ENCODE measurements at regions not wholly inside any gene's neighbourhood (a gene's known extent, or its start where the extent isn't known, plus 50 kb on each side); places are given as distances from the start of the nearest gene placed in this dataset.

DNA sequence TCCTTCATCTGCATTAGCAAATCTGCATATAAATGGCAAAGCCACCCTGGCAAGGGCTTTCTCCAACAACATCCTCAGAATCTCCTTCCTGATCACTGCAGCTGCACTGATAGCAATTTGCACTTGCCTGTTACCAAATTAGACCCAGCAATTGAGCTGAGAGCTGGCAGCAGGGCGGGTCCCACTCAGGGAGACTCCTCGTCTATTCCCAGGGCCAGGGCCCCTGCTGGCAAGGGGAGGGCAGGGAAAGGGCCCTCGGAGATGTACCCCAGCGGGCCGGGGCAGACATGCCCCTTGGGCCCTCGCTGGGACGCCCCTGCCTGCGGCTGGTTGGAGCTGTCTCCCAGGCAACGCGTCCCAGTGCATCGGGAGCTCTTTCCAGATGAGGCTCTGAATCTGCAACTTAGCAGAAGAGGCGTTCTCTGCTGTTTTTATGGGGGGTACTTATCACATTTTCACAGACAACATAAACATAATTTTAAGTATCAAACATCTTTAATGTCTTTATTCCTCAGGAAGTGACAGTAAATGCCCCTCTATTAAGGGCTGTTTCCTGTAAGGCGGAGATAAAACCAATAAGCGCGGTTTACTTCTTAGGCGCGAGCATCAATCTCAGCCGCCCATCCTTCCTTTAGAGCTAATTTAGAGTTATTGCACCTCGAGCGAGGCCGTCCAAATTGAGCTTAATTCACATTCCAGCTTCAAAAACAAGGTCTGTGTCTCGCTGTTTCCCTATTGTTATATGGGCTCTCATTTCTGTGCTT is 249.0 kb upstream of the PPP2R2D start:
- Histone ChIP-seq H3K27me3 (ENCODE audit: low read length) (peaks cover 22% of the 10 kb centered on the region), H3F3A (ENCODE audit: low read length, unreplicated experiment) (no peaks in the 10 kb centered on the region), H3K79me2 (ENCODE audit: low read length) (no peaks in the 10 kb centered on the region), H3K27ac (ENCODE audit: low read length) (no peak overlapping the region), H3K4me1 (ENCODE audit: insufficient read depth, low read length) (no peaks in the 10 kb centered on the region), H4K20me1 (ENCODE audit: low read length) (no peaks in the 10 kb centered on the region), H2AFZ (ENCODE audit: low read length) (no peak overlapping the region), H3K4me3 (ENCODE audit: low read length) (no peak overlapping the region), H3K9me2 (replicated peaks; ENCODE audit: low read length) (no peaks in the 10 kb centered on the region), H3K36me3 (ENCODE audit: low read depth, low read length) (no peaks in the 10 kb centered on the region), H3K9ac (ENCODE audit: low read length) (no peak overlapping the region), H3K4me2 (ENCODE audit: low read length) (no peak overlapping the region), H3K9me3 (ENCODE audit: low read length) (no peaks in the 10 kb centered on the region)
- ChIA-PET CTCF (no interaction called here), POLR2A (ENCODE audit: unreplicated experiment) (no interaction called here)
- DNase-seq (no peak), ATAC-seq (no peak)
- intact Hi-C loops (cut with micrococcal nuclease) = no loop called here
- TF ChIP-seq EZH2 (IDR thresholded peaks at IDR 0.05; ENCODE audit: low read length, unreplicated experiment) = no peak
- TF ChIP-seq EZH2phosphoT487 (IDR thresholded peaks at IDR 0.05; ENCODE audit: borderline replicate concordance, low read length) = no peak
- TF ChIP-seq, protein P1, sequence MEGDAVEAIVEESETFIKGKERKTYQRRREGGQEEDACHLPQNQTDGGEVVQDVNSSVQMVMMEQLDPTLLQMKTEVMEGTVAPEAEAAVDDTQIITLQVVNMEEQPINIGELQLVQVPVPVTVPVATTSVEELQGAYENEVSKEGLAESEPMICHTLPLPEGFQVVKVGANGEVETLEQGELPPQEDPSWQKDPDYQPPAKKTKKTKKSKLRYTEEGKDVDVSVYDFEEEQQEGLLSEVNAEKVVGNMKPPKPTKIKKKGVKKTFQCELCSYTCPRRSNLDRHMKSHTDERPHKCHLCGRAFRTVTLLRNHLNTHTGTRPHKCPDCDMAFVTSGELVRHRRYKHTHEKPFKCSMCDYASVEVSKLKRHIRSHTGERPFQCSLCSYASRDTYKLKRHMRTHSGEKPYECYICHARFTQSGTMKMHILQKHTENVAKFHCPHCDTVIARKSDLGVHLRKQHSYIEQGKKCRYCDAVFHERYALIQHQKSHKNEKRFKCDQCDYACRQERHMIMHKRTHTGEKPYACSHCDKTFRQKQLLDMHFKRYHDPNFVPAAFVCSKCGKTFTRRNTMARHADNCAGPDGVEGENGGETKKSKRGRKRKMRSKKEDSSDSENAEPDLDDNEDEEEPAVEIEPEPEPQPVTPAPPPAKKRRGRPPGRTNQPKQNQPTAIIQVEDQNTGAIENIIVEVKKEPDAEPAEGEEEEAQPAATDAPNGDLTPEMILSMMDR (conservative IDR thresholded peaks at IDR 0.05; ENCODE audit: low read depth, low read length) = no peak
- BruUV-seq (replicated peaks) = no TSS peak

DNA sequence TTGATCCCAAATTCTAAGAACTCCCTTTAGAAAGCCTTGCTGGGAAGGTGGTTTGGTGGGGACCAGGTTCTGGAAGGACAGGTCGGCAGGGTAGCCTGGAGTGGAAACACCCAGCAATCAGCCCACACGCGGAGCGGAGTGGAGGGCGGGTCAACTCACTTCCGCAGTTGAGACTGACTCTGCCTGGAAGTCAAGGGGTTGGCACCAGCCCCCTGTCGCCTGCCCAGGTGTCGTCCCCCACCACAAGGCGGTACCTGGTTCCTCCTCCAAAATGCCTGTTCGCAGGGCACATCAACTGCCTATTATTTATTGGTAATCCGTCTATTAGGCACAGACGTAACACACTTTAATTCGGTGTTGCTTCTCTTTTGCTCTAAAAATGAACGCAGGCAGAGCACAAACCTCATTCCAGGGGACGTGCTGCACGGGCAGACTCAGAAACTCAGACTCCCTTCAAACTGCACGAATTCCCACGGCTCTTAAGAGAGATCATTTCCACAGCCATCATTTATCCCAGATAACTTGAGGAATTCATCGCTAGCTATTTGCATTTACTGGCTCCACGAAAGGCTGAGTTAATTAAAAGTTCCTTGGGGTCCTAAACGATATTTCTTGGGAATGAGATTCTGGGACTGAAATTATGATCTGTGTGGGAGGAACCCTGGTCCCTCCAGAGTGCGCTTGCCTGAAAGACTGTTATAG is 248.2 kb upstream of the PPP2R2D start:
- Histone ChIP-seq H3K36me3 (ENCODE audit: low read depth, low read length) (no peaks in the 10 kb centered on the region), H3K9ac (ENCODE audit: low read length) (no peak overlapping the region), H3K27ac (ENCODE audit: low read length) (no peak overlapping the region), H3K79me2 (ENCODE audit: low read length) (no peaks in the 10 kb centered on the region), H3K27me3 (ENCODE audit: low read length) (peaks cover 17% of the 10 kb centered on the region), H3K4me3 (ENCODE audit: low read length) (no peak overlapping the region), H2AFZ (ENCODE audit: low read length) (no peak overlapping the region), H4K20me1 (ENCODE audit: low read length) (no peaks in the 10 kb centered on the region), H3K9me3 (ENCODE audit: low read length) (no peaks in the 10 kb centered on the region), H3K4me2 (ENCODE audit: low read length) (no peak overlapping the region), H3K4me1 (ENCODE audit: insufficient read depth, low read length) (no peaks in the 10 kb centered on the region), H3K9me2 (replicated peaks; ENCODE audit: low read length) (no peaks in the 10 kb centered on the region), H3F3A (ENCODE audit: low read length, unreplicated experiment) (no peaks in the 10 kb centered on the region)
- intact Hi-C loops (cut with micrococcal nuclease) = no loop called here
- POLR2A ChIA-PET (ENCODE audit: unreplicated experiment) = no interaction called here
- no peak for ATAC-seq
- no TSS peak for BruUV-seq (replicated peaks)
- TF ChIP-seq EZH2 (IDR thresholded peaks at IDR 0.05; ENCODE audit: low read length, unreplicated experiment) (no peak), EZH2phosphoT487 (IDR thresholded peaks at IDR 0.05; ENCODE audit: borderline replicate concordance, low read length) (no peak)
- TF ChIP-seq, protein P1 (conservative IDR thresholded peaks at IDR 0.05; ENCODE audit: low read depth, low read length) = no peak
- DNase-seq = no peak
- CTCF ChIA-PET = no interaction called here

DNA sequence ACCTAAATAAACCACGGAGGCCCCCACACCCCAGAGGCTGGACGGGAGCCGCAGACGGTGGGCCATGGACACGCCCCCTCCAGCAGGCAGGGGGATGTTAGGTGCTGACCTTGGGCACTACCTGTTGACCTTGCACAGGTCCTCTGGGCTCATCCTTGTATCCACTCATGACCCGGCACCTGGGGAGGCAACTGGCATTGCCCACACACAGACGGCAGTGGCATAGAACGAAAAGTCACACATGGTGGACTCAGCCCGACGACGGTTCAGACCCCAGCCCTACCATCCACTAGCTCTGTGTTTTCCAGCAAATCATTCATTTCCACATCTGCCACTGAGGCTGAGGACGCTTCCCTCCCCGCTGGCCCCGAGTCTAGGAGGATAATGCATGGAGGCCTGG is 247.7 kb upstream of the PPP2R2D start:
- intact Hi-C loops (cut with micrococcal nuclease) = no loop called here

More for the DNA sequence above, 247.7 kb upstream of the PPP2R2D start:
- Histone ChIP-seq H3K4me3 (ENCODE audit: low read length) (no peak overlapping the region), H3K4me2 (ENCODE audit: low read length) (no peak overlapping the region), H3K9ac (ENCODE audit: low read length) (no peak overlapping the region), H3K79me2 (ENCODE audit: low read length) (no peaks in the 10 kb centered on the region), H3K36me3 (ENCODE audit: low read depth, low read length) (no peaks in the 10 kb centered on the region), H2AFZ (ENCODE audit: low read length) (no peak overlapping the region), H3K27ac (ENCODE audit: low read length) (no peak overlapping the region), H3K9me3 (ENCODE audit: low read length) (no peaks in the 10 kb centered on the region), H3K27me3 (ENCODE audit: low read length) (peaks cover 13% of the 10 kb centered on the region), H3K9me2 (replicated peaks; ENCODE audit: low read length) (no peaks in the 10 kb centered on the region), H3F3A (ENCODE audit: low read length, unreplicated experiment) (no peaks in the 10 kb centered on the region), H3K4me1 (ENCODE audit: insufficient read depth, low read length) (no peaks in the 10 kb centered on the region), H4K20me1 (ENCODE audit: low read length) (no peaks in the 10 kb centered on the region)
- BruUV-seq (replicated peaks) = no TSS peak
- POLR2A ChIA-PET (ENCODE audit: unreplicated experiment) = no interaction called here
- no peak for TF ChIP-seq EZH2 (IDR thresholded peaks at IDR 0.05; ENCODE audit: low read length, unreplicated experiment)
- TF ChIP-seq, protein P1 (conservative IDR thresholded peaks at IDR 0.05; ENCODE audit: low read depth, low read length) = no peak
- no peak for TF ChIP-seq EZH2phosphoT487 (IDR thresholded peaks at IDR 0.05; ENCODE audit: borderline replicate concordance, low read length)
- DNase-seq (no peak), ATAC-seq (no peak)
- CTCF ChIA-PET = no interaction called here
